KMS-11 (cell line): ENCODE measurements at regions not wholly inside any gene's neighbourhood (a gene's known extent, or its start where the extent isn't known, plus 50 kb on each side); places are given as distances from the start of the nearest gene placed in this dataset.

Source experiments
- H2AFZ ChIP-seq: fragments of 200-600 bp; sonication (generic); 2 replicates; pipeline ENCODE4 v1.6.1; 2016; ENCODE audit warnings: antibody characterized with exemption, mixed run types, low read depth
- H3K27ac ChIP-seq: fragments of 200-600 bp; sonication (generic); 2 replicates; pipeline ENCODE4 v1.6.1; 2016; ENCODE audit warnings: mild to moderate bottlenecking, mixed run types
- H3K27me3 ChIP-seq: fragments of 200-600 bp; sonication (generic); 2 replicates; pipeline ENCODE4 v1.6.1; 2017; ENCODE audit warnings: mild to moderate bottlenecking, low read depth, mixed run types, moderate library complexity; ENCODE audit not compliant: insufficient read depth
- H3K36me3 ChIP-seq: fragments of 200-600 bp; sonication (generic); 2 replicates; pipeline ENCODE4 v1.6.1; 2017; ENCODE audit warnings: mild to moderate bottlenecking, mixed run types; ENCODE audit not compliant: insufficient read depth
- H3K4me1 ChIP-seq: fragments of 200-600 bp; sonication (generic); 2 replicates; pipeline ENCODE4 v1.6.1; 2016; ENCODE audit warnings: mild to moderate bottlenecking, low read depth, mixed run types; ENCODE audit not compliant: poor library complexity, severe bottlenecking
- H3K4me2 ChIP-seq: fragments of 200-600 bp; sonication (generic); 2 replicates; pipeline ENCODE4 v1.7.0; 2016; ENCODE audit warnings: mild to moderate bottlenecking, mixed run types
- H3K4me3 ChIP-seq: fragments of 200-600 bp; sonication (generic); IDR thresholded peaks from 2 replicates; pipeline ENCODE4 v1.6.1; 2017; ENCODE audit warnings: low read depth, low read length, mixed read lengths; ENCODE audit not compliant: insufficient read depth
- H3K79me2 ChIP-seq: fragments of 200-600 bp; sonication (generic); 2 replicates; pipeline ENCODE4 v1.6.1; 2016; ENCODE audit warnings: low read depth, mixed run types; ENCODE audit not compliant: insufficient read depth
- H3K9ac ChIP-seq: fragments of 200-600 bp; sonication (generic); 2 replicates; pipeline ENCODE4 v1.6.1; 2016; ENCODE audit warnings: mild to moderate bottlenecking, mixed run types
- H4K20me1 ChIP-seq: fragments of 200-600 bp; sonication (generic); 2 replicates; pipeline ENCODE4 v1.6.1; 2016; ENCODE audit warnings: mild to moderate bottlenecking, mixed run types; ENCODE audit not compliant: insufficient read depth
- CTCF ChIP-seq: fragments of 200-600 bp; sonication (generic); conservative IDR thresholded peaks from 2 replicates; pipeline ENCODE4 v1.6.1; 2017; ENCODE audit warnings: low read depth, mild to moderate bottlenecking, antibody characterized with exemption, low read length, moderate library complexity, mixed read lengths

- no peak overlapping the region for H3K9ac ChIP-seq
- TF ChIP-seq CTCF: no peak
- H3K4me3 ChIP-seq: no peak overlapping the region
- no peak overlapping the region for H3K4me2 ChIP-seq
- H4K20me1 ChIP-seq: no peaks in the 10 kb centered on the region
- H3K79me2 ChIP-seq: no peaks in the 10 kb centered on the region
- no peaks in the 10 kb centered on the region for H3K4me1 ChIP-seq
- no peaks in the 10 kb centered on the region for H3K27me3 ChIP-seq
- H3K27ac ChIP-seq: no peak overlapping the region
- H2AFZ ChIP-seq: no peak overlapping the region
- no peaks in the 10 kb centered on the region for H3K36me3 ChIP-seq
Measured at GRCh38 chr16:27698746-27699145, 148.8 kb downstream of the KATNIP start.

- Histone ChIP-seq H3K4me2 (no peak overlapping the region), H3K9ac (no peak overlapping the region), H3K79me2 (no peaks in the 10 kb centered on the region), H3K36me3 (no peaks in the 10 kb centered on the region), H2AFZ (no peak overlapping the region), H3K4me3 (no peak overlapping the region), H3K4me1 (no peaks in the 10 kb centered on the region), H3K27ac (no peak overlapping the region), H3K27me3 (no peaks in the 10 kb centered on the region), H4K20me1 (no peaks in the 10 kb centered on the region)
- no peak for TF ChIP-seq CTCF
Measured at GRCh38 chr16:27699540-27699939, 149.6 kb downstream of the KATNIP start.

GRCh38 chr16:27700304-27700995 is 150.5 kb downstream of the KATNIP start:
- no peak for TF ChIP-seq CTCF
- Histone ChIP-seq H2AFZ (no peak overlapping the region), H3K27me3 (no peaks in the 10 kb centered on the region), H3K4me1 (no peaks in the 10 kb centered on the region), H3K27ac (no peak overlapping the region), H3K4me2 (no peak overlapping the region), H4K20me1 (no peaks in the 10 kb centered on the region), H3K79me2 (no peaks in the 10 kb centered on the region), H3K4me3 (no peak overlapping the region), H3K36me3 (no peaks in the 10 kb centered on the region), H3K9ac (no peak overlapping the region)

GRCh38 chr16:27701381-27701780 is 151.4 kb downstream of the KATNIP start:
- no peaks in the 10 kb centered on the region for H4K20me1 ChIP-seq
- H3K4me3 ChIP-seq: no peak overlapping the region
- no peaks in the 10 kb centered on the region for H3K79me2 ChIP-seq
- no peaks in the 10 kb centered on the region for H3K27me3 ChIP-seq
- H2AFZ ChIP-seq: no peak overlapping the region
- H3K4me1 ChIP-seq: no peaks in the 10 kb centered on the region
- no peak overlapping the region for H3K9ac ChIP-seq
- H3K36me3 ChIP-seq: no peaks in the 10 kb centered on the region
- no peak overlapping the region for H3K27ac ChIP-seq
- no peak overlapping the region for H3K4me2 ChIP-seq
- no peak for TF ChIP-seq CTCF
